HEK293T (cell line): ENCODE measurements at regions not wholly inside any gene's neighbourhood (a gene's known extent, or its start where the extent isn't known, plus 50 kb on each side); places are given as distances from the start of the nearest gene placed in this dataset.

Experiments
- ARNT ChIP-seq: fragments of 450-650 bp; IDR thresholded peaks from 2 replicates; pipeline ENCODE4 v1.6.1; 2017; ENCODE audit warnings: mild to moderate bottlenecking
- BHLHE40 ChIP-seq: fragments of 450-650 bp; IDR thresholded peaks from 2 replicates; pipeline ENCODE4 v1.6.1; 2016; ENCODE audit warnings: mild to moderate bottlenecking, moderate library complexity, borderline replicate concordance
- FOXA1 ChIP-seq: fragments of 450-650 bp; IDR thresholded peaks from 2 replicates; pipeline ENCODE4 v1.6.1; 2016; ENCODE audit warnings: mild to moderate bottlenecking
- FOXK2 ChIP-seq: fragments of 450-650 bp; IDR thresholded peaks from 2 replicates; pipeline ENCODE4 v1.6.1; 2016; ENCODE audit warnings: mild to moderate bottlenecking
- HDGF ChIP-seq: fragments of 450-650 bp; IDR thresholded peaks from 2 replicates; pipeline ENCODE4 v1.6.1; 2017; ENCODE audit warnings: antibody characterized with exemption, borderline replicate concordance
- L3MBTL2 ChIP-seq: fragments of 450-650 bp; conservative IDR thresholded peaks from 2 replicates; pipeline ENCODE4 v1.6.1; 2016; ENCODE audit warnings: mild to moderate bottlenecking
- LEF1 ChIP-seq: fragments of 450-650 bp; IDR thresholded peaks from 2 replicates; pipeline ENCODE4 v1.6.1; 2017; ENCODE audit warnings: mild to moderate bottlenecking, borderline replicate concordance
- SP1 ChIP-seq: fragments of 450-650 bp; IDR thresholded peaks from 2 replicates; pipeline ENCODE4 v1.6.1; 2017
- SUZ12 ChIP-seq: fragments of 450-650 bp; IDR thresholded peaks from 2 replicates; pipeline ENCODE4 v1.6.1; 2016; ENCODE audit warnings: mild to moderate bottlenecking
- TARDBP ChIP-seq: fragments of 450-650 bp; IDR thresholded peaks from 2 replicates; pipeline ENCODE4 v1.6.1; 2016

DNA sequence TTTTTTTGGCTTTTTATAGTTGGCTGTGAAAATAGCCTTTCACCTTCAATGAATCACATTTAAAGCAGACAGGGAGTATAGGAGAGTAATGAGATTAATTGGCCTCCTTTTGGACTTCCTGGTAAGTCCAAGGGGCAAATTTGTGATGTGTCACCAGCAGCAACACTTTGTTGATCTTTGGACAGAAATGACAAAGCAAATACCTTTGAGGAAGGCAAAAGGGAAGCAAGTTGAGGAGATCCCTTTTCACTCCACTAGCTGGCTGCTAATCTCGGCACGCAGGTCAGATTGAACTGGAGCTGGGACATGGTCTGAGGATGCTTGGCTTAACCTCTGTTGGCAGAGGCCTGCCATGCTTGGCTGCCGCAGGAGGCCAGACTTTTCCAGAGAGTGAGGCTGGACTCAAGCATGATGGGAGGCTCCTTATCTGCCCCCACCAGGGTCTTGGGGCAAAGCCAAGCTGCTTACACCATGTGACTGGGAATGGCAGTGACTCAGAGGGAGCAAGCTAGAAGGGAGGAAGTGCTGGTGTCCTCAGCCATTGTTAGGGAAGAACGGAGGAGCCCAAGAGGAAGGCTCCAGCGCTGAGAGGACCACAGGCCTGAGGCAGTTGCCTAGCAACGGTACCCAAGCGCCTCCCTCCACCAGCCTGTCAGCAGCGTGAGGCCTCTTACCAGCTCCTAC is 174.5 kb upstream of the MAP1B start:
- no peak for TF ChIP-seq BHLHE40
- no peak for TF ChIP-seq LEF1
- no peak for TF ChIP-seq FOXA1
- no peak for TF ChIP-seq HDGF
- no peak for TF ChIP-seq L3MBTL2
- no peak for TF ChIP-seq ARNT
- TF ChIP-seq SUZ12, result no peak
- no peak for TF ChIP-seq FOXK2
- no peak for TF ChIP-seq SP1
- no peak for TF ChIP-seq TARDBP
